HEK293T (cell line): ENCODE measurements at regions not wholly inside any gene's neighbourhood (a gene's known extent, or its start where the extent isn't known, plus 50 kb on each side); places are given as distances from the start of the nearest gene placed in this dataset.

ENCODE experiments used
- ARNT ChIP-seq: fragments of 450-650 bp; IDR thresholded peaks from 2 replicates; pipeline ENCODE4 v1.6.1; 2017; ENCODE audit warnings: mild to moderate bottlenecking
- BHLHE40 ChIP-seq: fragments of 450-650 bp; IDR thresholded peaks from 2 replicates; pipeline ENCODE4 v1.6.1; 2016; ENCODE audit warnings: mild to moderate bottlenecking, moderate library complexity, borderline replicate concordance
- CTBP1 ChIP-seq: fragments of 450-650 bp; IDR thresholded peaks from 2 replicates; pipeline ENCODE4 v1.6.1; 2016; ENCODE audit warnings: borderline replicate concordance
- ELF4 ChIP-seq: fragments of 450-650 bp; IDR thresholded peaks from 2 replicates; pipeline ENCODE4 v1.6.1; 2017; ENCODE audit warnings: antibody characterized with exemption
- FOXA1 ChIP-seq: fragments of 450-650 bp; IDR thresholded peaks from 2 replicates; pipeline ENCODE4 v1.6.1; 2016; ENCODE audit warnings: mild to moderate bottlenecking
- FOXK2 ChIP-seq: fragments of 450-650 bp; IDR thresholded peaks from 2 replicates; pipeline ENCODE4 v1.6.1; 2016; ENCODE audit warnings: mild to moderate bottlenecking
- FOXM1 ChIP-seq: fragments of 450-650 bp; IDR thresholded peaks from 2 replicates; pipeline ENCODE4 v1.6.1; 2017; ENCODE audit warnings: mild to moderate bottlenecking, borderline replicate concordance
- HDGF ChIP-seq: fragments of 450-650 bp; IDR thresholded peaks from 2 replicates; pipeline ENCODE4 v1.6.1; 2017; ENCODE audit warnings: antibody characterized with exemption, borderline replicate concordance
- LEF1 ChIP-seq: fragments of 450-650 bp; IDR thresholded peaks from 2 replicates; pipeline ENCODE4 v1.6.1; 2017; ENCODE audit warnings: mild to moderate bottlenecking, borderline replicate concordance
- SP1 ChIP-seq: fragments of 450-650 bp; IDR thresholded peaks from 2 replicates; pipeline ENCODE4 v1.6.1; 2017

DNA sequence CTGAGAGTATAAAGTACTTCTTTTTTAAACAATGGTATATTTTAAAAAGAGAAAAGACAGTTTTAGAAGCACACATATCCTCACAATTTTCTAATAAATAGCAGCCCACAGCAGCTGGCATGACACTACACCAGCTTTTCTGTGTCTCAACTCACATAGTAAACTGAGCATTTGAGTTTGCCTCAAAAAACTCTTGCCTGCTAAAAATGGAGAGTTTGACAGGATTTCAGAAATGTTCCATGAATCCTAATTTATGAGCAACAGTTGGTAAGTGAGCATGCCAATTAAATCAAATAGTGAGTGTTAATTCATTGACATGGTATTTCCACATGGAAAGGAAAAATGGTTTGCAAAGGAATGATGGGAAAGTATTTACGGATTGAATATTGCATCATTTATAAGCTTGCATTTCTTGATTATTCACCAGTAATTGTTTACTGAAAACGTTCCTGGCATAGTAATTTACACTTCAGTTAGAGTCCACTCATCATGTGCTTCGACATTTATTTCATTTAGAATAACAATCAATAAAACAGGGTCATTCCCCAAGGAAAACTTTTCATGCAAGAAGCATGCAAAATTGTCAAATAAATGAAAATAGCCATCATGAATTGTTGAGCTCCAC lies 323.0 kb downstream of the EFNB2 start:
- TF ChIP-seq LEF1 (no peak), FOXM1 (no peak), SP1 (no peak), CTBP1 (no peak), ELF4 (no peak), FOXA1 (no peak), BHLHE40 (no peak), ARNT (no peak), HDGF (no peak), FOXK2 (no peak)
